Mesothelial cell of epicardium (in vitro differentiated cells): ENCODE measurements at regions not wholly inside any gene's neighbourhood (a gene's known extent, or its start where the extent isn't known, plus 50 kb on each side); places are given as distances from the start of the nearest gene placed in this dataset.

ENCODE experiments used
- DNase-seq, 2 experiments: peaks; one replicate each; pipeline ENCODE4 v3.0.0; 2021; ENCODE audit warnings: low spot score in 2 of 2; ENCODE audit not compliant: unreplicated experiment in 2 of 2
- H3K27ac Mint-ChIP-seq: 2 replicates; pipeline ENCODE4 v1.8.0; 2021; ENCODE audit warnings: mixed read lengths
- H3K27me3 Mint-ChIP-seq: 2 replicates; pipeline ENCODE4 v1.8.0; 2021; ENCODE audit warnings: low read depth, mixed read lengths
- H3K36me3 Mint-ChIP-seq: 2 replicates; pipeline ENCODE4 v1.8.0; 2021; ENCODE audit warnings: mixed read lengths
- H3K4me1 Mint-ChIP-seq: 2 replicates; pipeline ENCODE4 v1.8.0; 2021; ENCODE audit warnings: mixed read lengths
- H3K4me3 Mint-ChIP-seq: 2 replicates; pipeline ENCODE4 v1.8.0; 2021; ENCODE audit warnings: mild to moderate bottlenecking, moderate library complexity, mixed read lengths
- H3K9me3 Mint-ChIP-seq: 2 replicates; pipeline ENCODE4 v1.8.0; 2021; ENCODE audit warnings: mixed read lengths
- TF ChIP-seq, protein P1 (sequence below): fragments of 200-600 bp; sonication (generic); IDR thresholded peaks from one replicate; pipeline ENCODE4 v1.5.0; 2021; ENCODE audit warnings: antibody characterized with exemption; ENCODE audit not compliant: unreplicated experiment

DNA sequence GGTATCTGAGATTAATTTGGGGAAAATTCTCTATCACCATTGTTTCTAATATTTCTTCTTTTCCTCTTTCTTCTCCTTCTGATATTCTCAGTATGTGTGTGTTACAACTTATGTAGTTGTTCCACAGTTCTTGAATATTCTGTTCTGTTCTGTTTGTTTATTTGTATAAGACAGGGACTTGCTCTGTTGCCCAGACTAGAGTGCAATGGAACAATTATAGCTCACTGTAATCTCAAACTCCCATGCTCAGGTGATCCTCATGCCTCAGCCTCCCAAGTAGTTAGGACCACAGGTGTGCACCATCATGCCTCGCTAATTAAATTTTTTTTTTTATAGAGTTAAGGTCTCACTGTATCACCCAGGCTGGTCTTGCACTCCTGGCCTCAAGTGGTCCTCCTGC is 145.8 kb upstream of the TUT7 start:
- DNase-seq = no peak
- TF ChIP-seq, protein P1, sequence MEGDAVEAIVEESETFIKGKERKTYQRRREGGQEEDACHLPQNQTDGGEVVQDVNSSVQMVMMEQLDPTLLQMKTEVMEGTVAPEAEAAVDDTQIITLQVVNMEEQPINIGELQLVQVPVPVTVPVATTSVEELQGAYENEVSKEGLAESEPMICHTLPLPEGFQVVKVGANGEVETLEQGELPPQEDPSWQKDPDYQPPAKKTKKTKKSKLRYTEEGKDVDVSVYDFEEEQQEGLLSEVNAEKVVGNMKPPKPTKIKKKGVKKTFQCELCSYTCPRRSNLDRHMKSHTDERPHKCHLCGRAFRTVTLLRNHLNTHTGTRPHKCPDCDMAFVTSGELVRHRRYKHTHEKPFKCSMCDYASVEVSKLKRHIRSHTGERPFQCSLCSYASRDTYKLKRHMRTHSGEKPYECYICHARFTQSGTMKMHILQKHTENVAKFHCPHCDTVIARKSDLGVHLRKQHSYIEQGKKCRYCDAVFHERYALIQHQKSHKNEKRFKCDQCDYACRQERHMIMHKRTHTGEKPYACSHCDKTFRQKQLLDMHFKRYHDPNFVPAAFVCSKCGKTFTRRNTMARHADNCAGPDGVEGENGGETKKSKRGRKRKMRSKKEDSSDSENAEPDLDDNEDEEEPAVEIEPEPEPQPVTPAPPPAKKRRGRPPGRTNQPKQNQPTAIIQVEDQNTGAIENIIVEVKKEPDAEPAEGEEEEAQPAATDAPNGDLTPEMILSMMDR = no peak
- Mint-ChIP-seq H3K36me3 (peaks cover 7% of the 10 kb centered on the region), H3K4me1 (peaks cover 14% of the 10 kb centered on the region), H3K4me3 (no peak overlapping the region), H3K9me3 (peaks cover 21% of the 10 kb centered on the region), H3K27ac (no peak overlapping the region), H3K27me3 (peaks cover 4% of the 10 kb centered on the region)

DNA sequence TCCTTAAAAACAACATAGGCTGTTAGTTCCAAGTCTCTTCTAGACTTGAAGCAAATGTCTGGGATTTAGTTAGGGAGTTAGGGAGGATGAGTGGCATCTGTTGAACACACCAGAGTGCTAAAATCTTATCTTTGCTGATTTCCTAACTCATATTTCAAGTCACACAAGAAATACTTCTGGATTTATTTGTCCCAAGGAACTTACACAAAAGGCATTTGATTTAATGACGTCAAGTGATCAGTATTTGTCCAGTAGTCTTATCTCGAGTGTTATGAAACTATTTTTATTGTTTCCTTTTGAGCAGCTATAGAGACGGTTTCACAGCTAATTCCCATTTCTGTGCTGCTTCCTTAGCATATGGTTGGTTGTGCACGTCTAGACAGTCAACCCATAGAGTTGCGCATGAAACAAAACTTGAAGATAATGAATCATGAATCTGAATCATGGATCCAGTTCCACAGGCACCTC is 140.5 kb upstream of the TUT7 start:
- TF ChIP-seq, protein P1 = no peak
- H3K27me3 Mint-ChIP-seq = peaks cover 4% of the 10 kb centered on the region
- peak overlapping the region; percentile 57 for H3K27ac Mint-ChIP-seq
- H3K9me3 Mint-ChIP-seq = peaks cover 8% of the 10 kb centered on the region
- H3K36me3 Mint-ChIP-seq = peaks cover 4% of the 10 kb centered on the region
- no peak for DNase-seq
- H3K4me1 Mint-ChIP-seq = peaks cover 16% of the 10 kb centered on the region
- no peak overlapping the region for H3K4me3 Mint-ChIP-seq

DNA sequence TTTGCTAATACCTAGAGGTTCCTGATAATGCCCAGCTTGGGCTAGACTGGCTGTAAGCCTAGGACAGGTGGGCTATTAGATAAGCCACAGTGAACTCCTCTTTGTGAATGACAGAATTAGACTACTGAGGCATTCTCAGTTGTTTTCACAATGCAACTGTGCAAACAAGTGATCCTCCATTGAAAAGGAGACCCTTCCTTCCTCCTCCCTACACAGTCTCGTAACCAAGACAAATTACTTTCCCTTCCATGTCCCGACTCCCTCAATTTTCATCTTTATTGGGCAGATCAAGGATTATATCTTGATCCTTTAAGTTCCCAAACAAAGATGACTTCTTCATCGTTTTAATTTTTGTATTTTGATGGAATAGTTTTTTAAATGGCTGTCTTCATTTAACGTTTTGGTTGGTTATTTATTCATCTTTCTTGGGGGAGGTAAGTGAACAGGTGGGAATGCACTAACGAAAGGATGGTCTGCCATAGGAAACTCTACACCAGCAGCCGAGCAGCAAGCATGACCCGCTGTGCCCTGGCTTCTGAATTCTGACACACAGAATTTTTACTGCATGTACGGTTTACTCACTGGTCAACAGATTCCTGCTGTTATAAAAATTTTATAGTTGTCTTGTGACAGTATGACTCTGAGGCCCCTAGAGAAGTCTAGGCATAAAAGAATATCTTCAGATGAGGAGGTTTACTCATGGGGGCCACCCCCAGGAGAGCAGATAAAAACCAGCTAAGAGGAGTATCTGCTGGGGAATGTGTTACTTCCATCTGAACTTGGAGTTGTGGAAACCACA is 137.5 kb upstream of the TUT7 start:
- TF ChIP-seq, protein P1 = no peak
- Mint-ChIP-seq H3K4me3 (no peak overlapping the region), H3K27me3 (peaks cover 2% of the 10 kb centered on the region), H3K4me1 (peaks cover 23% of the 10 kb centered on the region), H3K9me3 (peaks cover 8% of the 10 kb centered on the region), H3K36me3 (peaks cover 4% of the 10 kb centered on the region), H3K27ac (no peak overlapping the region)
- no peak for DNase-seq

DNA sequence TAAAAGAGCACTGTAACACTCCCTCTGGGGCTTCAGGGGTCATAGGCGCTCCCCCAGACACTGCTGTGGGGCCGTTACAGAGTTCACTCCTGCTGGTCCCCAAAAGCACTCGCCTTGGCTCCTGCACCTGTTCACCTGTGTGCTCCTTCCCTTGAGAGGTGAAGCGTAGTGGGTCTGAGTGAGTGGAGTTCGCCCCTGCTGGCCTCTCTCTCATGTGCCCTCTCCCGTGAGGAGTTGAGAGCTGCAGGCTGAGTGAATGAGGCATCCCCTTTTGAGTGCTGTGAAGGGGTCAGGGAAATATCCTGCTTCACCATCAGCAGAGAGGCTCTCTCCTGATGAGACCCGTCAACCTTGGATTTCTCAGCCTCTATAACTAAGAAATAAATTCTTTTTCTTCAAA is 134.6 kb upstream of the TUT7 start:
- H3K4me1 Mint-ChIP-seq = peaks cover 21% of the 10 kb centered on the region
- TF ChIP-seq, protein P1 = no peak
- no peaks in the 10 kb centered on the region for H3K9me3 Mint-ChIP-seq
- H3K4me3 Mint-ChIP-seq = no peak overlapping the region
- H3K27ac Mint-ChIP-seq = no peak overlapping the region
- no peak for DNase-seq
- H3K36me3 Mint-ChIP-seq = no peaks in the 10 kb centered on the region
- H3K27me3 Mint-ChIP-seq = no peaks in the 10 kb centered on the region

DNA sequence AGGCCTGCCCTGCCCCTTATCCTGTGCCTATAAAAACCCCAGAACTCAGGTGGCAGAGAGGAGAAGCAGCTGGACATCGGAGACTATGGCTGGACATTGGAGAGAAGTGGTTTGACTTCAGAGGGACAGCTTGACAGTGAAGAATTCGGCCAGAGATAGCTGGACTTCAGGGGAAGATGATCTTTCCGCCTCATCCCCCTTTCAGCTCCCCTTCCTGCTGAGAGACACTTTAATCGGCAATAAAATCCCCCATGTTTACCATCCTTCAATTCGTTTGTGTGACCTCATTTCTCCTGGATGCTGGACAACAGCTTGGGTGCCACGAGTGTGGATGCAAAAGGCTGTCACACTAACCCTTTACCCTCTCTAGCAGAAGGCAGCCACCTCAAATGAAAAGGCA is 134.1 kb upstream of the TUT7 start:
- Mint-ChIP-seq H3K27me3 (no peaks in the 10 kb centered on the region), H3K4me3 (no peak overlapping the region), H3K36me3 (no peaks in the 10 kb centered on the region), H3K9me3 (no peaks in the 10 kb centered on the region), H3K4me1 (peaks cover 21% of the 10 kb centered on the region), H3K27ac (no peak overlapping the region)
- DNase-seq = no peak
- TF ChIP-seq, protein P1 = no peak
